Right lobe of liver (tissue), 4 donors: ENCODE measurements at regions not wholly inside any gene's neighbourhood (a gene's known extent, or its start where the extent isn't known, plus 50 kb on each side); places are given as distances from the start of the nearest gene placed in this dataset.

Source experiments
- CTCF ChIP-seq, 4 donors: fragments of 200-600 bp in 3 of 4; fragments of 450-650 bp in 1 of 4; IDR thresholded peaks; one replicate each; pipeline versions ENCODE4 v1.5.1 to v1.8.0; 2016 to 2022; ENCODE audit warnings: antibody characterized with exemption in 4 of 4, mild to moderate bottlenecking in 2 of 4
- POLR2A ChIP-seq: fragments of 450-650 bp; IDR thresholded peaks from one replicate; pipeline ENCODE4 v1.6.1; 2017; ENCODE audit warnings: antibody characterized with exemption, mild to moderate bottlenecking
- donor health status: DM: no; HTN: no; CAD: no.
- donor health status: DM: no; HTN: no; CAD: no.
- donor health status: DM: no; HTN: yes; CAD: no.

GRCh38 chr21:31473685-31474345 lies 129.8 kb upstream of the TIAM1 start:
- TF ChIP-seq CTCF (IDR thresholded peaks at IDR 0.05) (no peak), POLR2A (no peak)
